ENCODE measurements at regions not wholly inside any gene's neighbourhood (a gene's known extent, or its start where the extent isn't known, plus 50 kb on each side); places are given as distances from the start of the nearest gene placed in this dataset.

GRCh38 chr14:56065621-56066290, 52.5 kb upstream of the PELI2 start:
- H3K4me3 Mint-ChIP-seq: no peak overlapping the region
- intact Hi-C loops (cut with micrococcal nuclease): no loop called here
- H3K27me3 ChIP-seq (replicated peaks in 1 of 4; ENCODE audit: control extremely low read depth in 1 of 4, control insufficient read depth in 3 of 4, insufficient read depth in 4 of 4, low read length in 3 of 4): no peaks in the 10 kb centered on the region
- H3K4me1 Mint-ChIP-seq: no peaks in the 10 kb centered on the region
- no peak overlapping the region for H2AFZ ChIP-seq (ENCODE audit: insufficient read depth, low read depth, low read length, poor library complexity, severe bottlenecking)
- no peaks in the 10 kb centered on the region for H3K79me2 ChIP-seq (ENCODE audit: control insufficient read depth, insufficient read depth, low read length)
- CTCF ChIA-PET: no interaction called here
- H4K20me1 ChIP-seq (ENCODE audit: control insufficient read depth, insufficient read depth, low read length, poor library complexity, severe bottlenecking): no peaks in the 10 kb centered on the region
- POLR2A ChIA-PET: no interaction called here
- no peak overlapping the region for H3K27ac Mint-ChIP-seq
- no peaks in the 10 kb centered on the region for H3K4me1 ChIP-seq (ENCODE audit: control insufficient read depth in 2 of 2, insufficient read depth in 2 of 2, low read length in 2 of 2)
- no peaks in the 10 kb centered on the region for H3K9me3 ChIP-seq (ENCODE audit: control extremely low read depth in 1 of 3, control insufficient read depth in 2 of 3, insufficient read depth in 1 of 3, low read length in 2 of 3)
- no peak overlapping the region for H3K9ac ChIP-seq (ENCODE audit: low read length)
- no peak overlapping the region for H3K4me3 ChIP-seq (ENCODE audit: control extremely low read depth in 1 of 5, extremely low read depth in 1 of 5, insufficient read depth in 1 of 5, low read depth in 2 of 5, low read length in 4 of 5)
- no peaks in the 10 kb centered on the region for H3K9me3 Mint-ChIP-seq (ENCODE audit: insufficient read depth)
- DNase-seq (no peak), ATAC-seq (ENCODE audit: low read depth) (no peak)
- no peak for TF ChIP-seq EZH2 (IDR thresholded peaks at IDR 0.05; ENCODE audit: borderline replicate concordance, insufficient read depth, low read depth, low read length, poor library complexity, severe bottlenecking)
- TF ChIP-seq CTCF (IDR thresholded peaks at IDR 0.05): no peak
- H3K27me3 Mint-ChIP-seq: peaks cover 8% of the 10 kb centered on the region
- no peak overlapping the region for H3K4me2 ChIP-seq (replicated peaks; ENCODE audit: low read depth, low read length, poor library complexity, severe bottlenecking)
- H3K36me3 ChIP-seq (replicated peaks in 1 of 2; ENCODE audit: control extremely low read depth in 1 of 2, control insufficient read depth in 1 of 2, extremely low read depth in 1 of 2, insufficient read depth in 2 of 2, low read length in 1 of 2): no peaks in the 10 kb centered on the region
- no peak overlapping the region for H3K27ac ChIP-seq (ENCODE audit: low read length in 2 of 2)
- 83% methylated on average over 1 of the region's 5 CpGs for WGBS (ENCODE audit: insufficient coverage)

Measured in B cell (primary cell).